Transverse colon (tissue), 3 donors: ENCODE measurements at regions not wholly inside any gene's neighbourhood (a gene's known extent, or its start where the extent isn't known, plus 50 kb on each side); places are given as distances from the start of the nearest gene placed in this dataset.

ENCODE experiments used
- POLR2A ChIP-seq: fragments of 450-650 bp; IDR thresholded peaks from one replicate; pipeline ENCODE4 v1.6.1; 2016; ENCODE audit warnings: antibody characterized with exemption, mild to moderate bottlenecking, moderate library complexity
- POLR2AphosphoS5 ChIP-seq, 3 donors: sonication (generic); formaldehyde crosslinking; IDR thresholded peaks; one replicate each; pipeline ENCODE4 v1.6.1; 2016; ENCODE audit warnings: antibody characterized with exemption in 3 of 3

GRCh38 chr5:107275333-107275732, 395.4 kb downstream of the EFNA5 start:
- TF ChIP-seq POLR2AphosphoS5 (IDR thresholded peaks at IDR 0.05) (no peak), POLR2A (no peak)
